ENCODE measurements at regions not wholly inside any gene's neighbourhood (a gene's known extent, or its start where the extent isn't known, plus 50 kb on each side); places are given as distances from the start of the nearest gene placed in this dataset.

DNA sequence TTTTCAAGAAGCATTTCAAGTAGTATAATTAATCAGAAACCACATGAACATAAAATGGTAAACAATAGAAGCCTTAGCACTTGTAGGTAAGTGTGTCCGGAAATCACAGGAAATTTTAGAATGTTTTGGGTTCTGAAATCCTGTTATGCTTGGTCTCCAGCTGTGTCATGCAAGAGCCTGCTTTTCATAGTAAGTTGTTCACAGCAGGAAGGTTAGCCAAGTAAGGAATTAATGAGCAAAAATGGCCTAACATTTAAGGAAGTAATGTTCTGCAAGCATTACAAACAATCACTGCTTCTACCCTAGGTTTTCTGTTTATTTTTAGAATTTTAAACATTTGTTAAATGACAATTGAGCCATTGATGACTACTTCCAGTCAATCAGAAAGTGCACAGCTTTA lies 669.5 kb downstream of the SLCO4C1 start:
- peaks cover 29% of the 10 kb centered on the region for H3K9me3 Mint-ChIP-seq
- no peak overlapping the region for H3K27ac Mint-ChIP-seq

DNA sequence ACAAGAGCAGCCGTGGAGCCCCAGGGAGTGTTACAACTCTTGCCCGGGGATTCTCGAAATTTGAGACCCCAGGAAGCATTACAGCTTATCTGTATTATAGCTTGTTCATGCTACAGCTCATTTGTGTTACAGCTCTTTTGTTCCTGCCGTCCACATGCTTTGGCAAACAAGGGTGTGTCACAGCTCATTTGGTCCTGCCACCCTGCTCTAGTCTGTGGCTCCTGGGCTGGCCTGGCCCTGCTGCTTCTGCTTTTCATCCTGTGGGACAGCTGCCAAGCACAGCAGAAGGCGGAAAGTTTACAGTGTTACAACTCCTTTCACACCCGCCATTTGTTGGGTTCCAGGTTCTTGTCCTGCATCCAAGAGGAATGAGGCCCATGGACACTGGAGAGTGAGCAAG lies 685.0 kb downstream of the SLCO4C1 start:
- TF ChIP-seq, protein P1, sequence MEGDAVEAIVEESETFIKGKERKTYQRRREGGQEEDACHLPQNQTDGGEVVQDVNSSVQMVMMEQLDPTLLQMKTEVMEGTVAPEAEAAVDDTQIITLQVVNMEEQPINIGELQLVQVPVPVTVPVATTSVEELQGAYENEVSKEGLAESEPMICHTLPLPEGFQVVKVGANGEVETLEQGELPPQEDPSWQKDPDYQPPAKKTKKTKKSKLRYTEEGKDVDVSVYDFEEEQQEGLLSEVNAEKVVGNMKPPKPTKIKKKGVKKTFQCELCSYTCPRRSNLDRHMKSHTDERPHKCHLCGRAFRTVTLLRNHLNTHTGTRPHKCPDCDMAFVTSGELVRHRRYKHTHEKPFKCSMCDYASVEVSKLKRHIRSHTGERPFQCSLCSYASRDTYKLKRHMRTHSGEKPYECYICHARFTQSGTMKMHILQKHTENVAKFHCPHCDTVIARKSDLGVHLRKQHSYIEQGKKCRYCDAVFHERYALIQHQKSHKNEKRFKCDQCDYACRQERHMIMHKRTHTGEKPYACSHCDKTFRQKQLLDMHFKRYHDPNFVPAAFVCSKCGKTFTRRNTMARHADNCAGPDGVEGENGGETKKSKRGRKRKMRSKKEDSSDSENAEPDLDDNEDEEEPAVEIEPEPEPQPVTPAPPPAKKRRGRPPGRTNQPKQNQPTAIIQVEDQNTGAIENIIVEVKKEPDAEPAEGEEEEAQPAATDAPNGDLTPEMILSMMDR (IDR thresholded peaks at IDR 0.05): no peak

More for the DNA sequence above, 669.5 kb downstream of the SLCO4C1 start:
- H3K4me3 Mint-ChIP-seq: no peak overlapping the region
- TF ChIP-seq, protein P1 (IDR thresholded peaks at IDR 0.05): no peak
- DNase-seq: no peak
- H3K27me3 Mint-ChIP-seq (ENCODE audit: insufficient read depth): no peaks in the 10 kb centered on the region
- no peaks in the 10 kb centered on the region for H3K36me3 Mint-ChIP-seq (ENCODE audit: low read depth)
- H3K4me1 Mint-ChIP-seq (ENCODE audit: low read depth): no peaks in the 10 kb centered on the region

DNA sequence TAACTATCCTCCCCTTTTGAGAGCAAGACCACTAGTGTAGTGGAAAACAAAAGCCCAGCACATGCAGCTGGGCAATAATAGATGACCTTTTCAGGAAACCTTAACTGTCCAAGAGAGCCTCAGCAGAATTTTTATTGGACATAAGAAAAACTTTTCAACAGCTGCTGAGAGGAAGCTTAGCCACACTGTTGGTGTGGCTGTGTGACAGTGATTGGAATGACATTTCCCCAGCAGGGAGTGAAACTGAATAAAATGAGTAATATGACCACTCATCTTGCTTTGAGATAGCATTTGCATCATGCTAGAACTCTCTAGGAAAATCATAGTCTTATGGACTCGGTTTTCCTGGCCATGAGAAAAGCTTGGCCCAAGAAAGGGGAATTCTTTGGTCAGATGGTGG lies 687.8 kb downstream of the SLCO4C1 start:
- H3K36me3 Mint-ChIP-seq (ENCODE audit: low read depth): no peaks in the 10 kb centered on the region
- no peaks in the 10 kb centered on the region for H3K4me1 Mint-ChIP-seq (ENCODE audit: low read depth)
- peaks cover 27% of the 10 kb centered on the region for H3K9me3 Mint-ChIP-seq
- H3K27ac Mint-ChIP-seq: no peak overlapping the region
- DNase-seq: no peak
- TF ChIP-seq, protein P1 (IDR thresholded peaks at IDR 0.05): no peak
- no peak overlapping the region for H3K4me3 Mint-ChIP-seq
- H3K27me3 Mint-ChIP-seq (ENCODE audit: insufficient read depth): no peaks in the 10 kb centered on the region; the same call in none of the 2 replicates

More for the DNA sequence above, 685.0 kb downstream of the SLCO4C1 start:
- H3K36me3 Mint-ChIP-seq (ENCODE audit: low read depth): no peaks in the 10 kb centered on the region; the same call in 1 of the 2 replicates
- no peak for DNase-seq
- no peak overlapping the region for H3K4me3 Mint-ChIP-seq
- no peaks in the 10 kb centered on the region; the same call in 1 of the 2 replicates for H3K27me3 Mint-ChIP-seq (ENCODE audit: insufficient read depth)
- H3K4me1 Mint-ChIP-seq (ENCODE audit: low read depth): no peaks in the 10 kb centered on the region
- no peak overlapping the region for H3K27ac Mint-ChIP-seq
- peaks cover 27% of the 10 kb centered on the region for H3K9me3 Mint-ChIP-seq

DNA sequence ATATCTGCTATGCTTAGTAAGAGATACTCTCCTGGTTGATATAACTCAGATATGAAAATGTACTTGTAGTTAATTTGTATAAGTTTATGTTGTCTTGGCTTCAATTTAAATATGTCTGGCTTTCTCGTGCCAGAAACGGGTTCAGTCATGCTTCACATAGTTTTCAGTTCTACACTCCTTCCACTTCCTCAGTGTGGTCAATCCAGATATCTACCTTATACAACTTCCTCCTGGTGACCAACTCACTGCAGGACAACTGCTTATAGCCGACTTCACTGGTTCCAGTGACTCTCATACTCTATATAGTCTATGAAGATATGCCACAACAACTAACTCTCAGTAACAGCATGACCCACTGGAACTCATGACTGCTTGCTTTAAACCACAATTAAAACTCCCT lies 690.4 kb downstream of the SLCO4C1 start:
- TF ChIP-seq, protein P1 (IDR thresholded peaks at IDR 0.05): no peak
- no peak for DNase-seq
- H3K27me3 Mint-ChIP-seq (ENCODE audit: insufficient read depth): no peaks in the 10 kb centered on the region; the same call in 1 of the 2 replicates
- H3K4me1 Mint-ChIP-seq (ENCODE audit: low read depth): no peaks in the 10 kb centered on the region
- no peak overlapping the region for H3K27ac Mint-ChIP-seq
- H3K9me3 Mint-ChIP-seq: peaks cover 19% of the 10 kb centered on the region
- H3K36me3 Mint-ChIP-seq (ENCODE audit: low read depth): no peaks in the 10 kb centered on the region
- no peak overlapping the region for H3K4me3 Mint-ChIP-seq

DNA sequence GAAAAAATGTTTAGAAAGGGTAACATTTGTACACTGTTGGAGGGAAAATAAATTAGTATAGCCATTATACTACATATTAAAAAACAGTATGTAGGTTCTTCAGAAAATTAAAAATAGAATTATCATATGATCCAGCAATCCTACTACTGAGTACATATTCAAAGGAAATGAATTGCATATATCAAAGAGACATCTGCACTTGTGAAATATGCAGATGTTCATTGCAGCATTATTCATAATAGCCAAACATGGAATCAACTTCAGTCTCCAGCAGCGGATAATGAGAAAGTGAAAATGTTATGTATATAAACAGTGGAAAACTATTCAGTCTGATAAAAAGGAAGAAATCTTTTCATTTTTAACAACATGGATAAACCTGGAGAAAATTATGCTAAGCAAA lies 695.5 kb downstream of the SLCO4C1 start:
- TF ChIP-seq, protein P1 (IDR thresholded peaks at IDR 0.05): no peak
- Mint-ChIP-seq H3K4me3 (no peak overlapping the region), H3K9me3 (peaks cover 26% of the 10 kb centered on the region), H3K4me1 (ENCODE audit: low read depth) (no peaks in the 10 kb centered on the region), H3K36me3 (ENCODE audit: low read depth) (0 out of 2 replicates have a peak, but pooled peaks cover 5% of the 10 kb centered on the region), H3K27me3 (ENCODE audit: insufficient read depth) (no peaks in the 10 kb centered on the region; the same call in 1 of the 2 replicates), H3K27ac (no peak overlapping the region)
- DNase-seq: no peak

DNA sequence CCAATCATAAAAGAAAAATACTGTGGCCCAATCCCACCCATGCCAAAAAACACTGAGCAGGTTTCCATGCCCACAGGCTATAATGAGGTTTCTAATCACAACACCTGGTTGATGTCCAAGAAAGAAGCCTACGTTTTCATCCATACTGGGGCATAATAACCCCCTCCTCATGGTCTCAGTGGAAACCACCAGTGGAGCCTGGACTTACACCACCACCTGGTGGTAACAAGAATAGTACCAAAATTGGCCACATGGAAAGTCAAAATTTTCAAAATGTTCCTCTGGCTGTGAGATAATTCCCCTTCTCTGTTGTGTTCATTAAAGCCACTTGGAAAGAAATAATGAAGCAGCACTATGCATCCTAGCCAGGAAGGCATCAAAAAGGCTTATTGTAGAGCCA lies 687.3 kb upstream of the ST8SIA4 start:
- no peak overlapping the region for H3K4me3 Mint-ChIP-seq
- H3K9me3 Mint-ChIP-seq: peaks cover 48% of the 10 kb centered on the region
- no peaks in the 10 kb centered on the region for H3K36me3 Mint-ChIP-seq (ENCODE audit: low read depth)
- H3K27me3 Mint-ChIP-seq (ENCODE audit: insufficient read depth): no peaks in the 10 kb centered on the region
- H3K4me1 Mint-ChIP-seq (ENCODE audit: low read depth): no peaks in the 10 kb centered on the region
- no peak overlapping the region for H3K27ac Mint-ChIP-seq
- TF ChIP-seq, protein P1 (IDR thresholded peaks at IDR 0.05): peak; percentile 20; the same call in 1 of the 2 replicates
- no peak for DNase-seq
